ENCODE measurements at regions not wholly inside any gene's neighbourhood (a gene's known extent, or its start where the extent isn't known, plus 50 kb on each side); places are given as distances from the start of the nearest gene placed in this dataset.

- H2AK5ac ChIP-seq (ENCODE audit: low read depth, low read length) = no peak overlapping the region
- no peaks in the 10 kb centered on the region for H3K9me1 ChIP-seq (ENCODE audit: insufficient read depth, low read length)
- no peaks in the 10 kb centered on the region for H3K27me3 ChIP-seq (ENCODE audit: control insufficient read depth, insufficient read depth, low read length)
- no peaks in the 10 kb centered on the region for H3K9me3 ChIP-seq (ENCODE audit: control insufficient read depth, insufficient read depth, low read length)
- no peak overlapping the region for H2BK15ac ChIP-seq (ENCODE audit: low read depth, low read length)
- no peak overlapping the region for H2BK20ac ChIP-seq (ENCODE audit: low read depth, low read length)
- no TSS peak for BruUV-seq (replicated peaks)
- no peak overlapping the region for H3K4ac ChIP-seq (ENCODE audit: low read depth, low read length)
- TF ChIP-seq BHLHE40 (IDR thresholded peaks at IDR 0.05; ENCODE audit: low read depth, low read length) = no peak
- TF ChIP-seq RCOR1 (IDR thresholded peaks at IDR 0.05; ENCODE audit: insufficient replicate concordance, low read length) = no peak
- no peak for TF ChIP-seq MAFK (IDR thresholded peaks at IDR 0.05; ENCODE audit: low read depth, low read length)
- no peak for TF ChIP-seq SMC3 (IDR thresholded peaks at IDR 0.05; ENCODE audit: low read depth, low read length)
- no peak for TF ChIP-seq FOS (IDR thresholded peaks at IDR 0.05; ENCODE audit: low read depth, low read length)
- no peak for TF ChIP-seq CEBPB (IDR thresholded peaks at IDR 0.05; ENCODE audit: low read depth, low read length)
- TF ChIP-seq MXI1 (IDR thresholded peaks at IDR 0.05; ENCODE audit: borderline replicate concordance, low read depth, low read length) = no peak
- no peak for TF ChIP-seq NFE2L2 (IDR thresholded peaks at IDR 0.05; ENCODE audit: low read depth, low read length)
- TF ChIP-seq RFX5 (IDR thresholded peaks at IDR 0.05; ENCODE audit: low read depth, low read length) = no peak
- TF ChIP-seq POLR2A (IDR thresholded peaks at IDR 0.05; ENCODE audit: low read depth, low read length) = no peak
- TF ChIP-seq, protein P1, sequence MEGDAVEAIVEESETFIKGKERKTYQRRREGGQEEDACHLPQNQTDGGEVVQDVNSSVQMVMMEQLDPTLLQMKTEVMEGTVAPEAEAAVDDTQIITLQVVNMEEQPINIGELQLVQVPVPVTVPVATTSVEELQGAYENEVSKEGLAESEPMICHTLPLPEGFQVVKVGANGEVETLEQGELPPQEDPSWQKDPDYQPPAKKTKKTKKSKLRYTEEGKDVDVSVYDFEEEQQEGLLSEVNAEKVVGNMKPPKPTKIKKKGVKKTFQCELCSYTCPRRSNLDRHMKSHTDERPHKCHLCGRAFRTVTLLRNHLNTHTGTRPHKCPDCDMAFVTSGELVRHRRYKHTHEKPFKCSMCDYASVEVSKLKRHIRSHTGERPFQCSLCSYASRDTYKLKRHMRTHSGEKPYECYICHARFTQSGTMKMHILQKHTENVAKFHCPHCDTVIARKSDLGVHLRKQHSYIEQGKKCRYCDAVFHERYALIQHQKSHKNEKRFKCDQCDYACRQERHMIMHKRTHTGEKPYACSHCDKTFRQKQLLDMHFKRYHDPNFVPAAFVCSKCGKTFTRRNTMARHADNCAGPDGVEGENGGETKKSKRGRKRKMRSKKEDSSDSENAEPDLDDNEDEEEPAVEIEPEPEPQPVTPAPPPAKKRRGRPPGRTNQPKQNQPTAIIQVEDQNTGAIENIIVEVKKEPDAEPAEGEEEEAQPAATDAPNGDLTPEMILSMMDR (conservative IDR thresholded peaks at IDR 0.05; ENCODE audit: low read depth, low read length) = no peak
- no peak for TF ChIP-seq MAZ (IDR thresholded peaks at IDR 0.05; ENCODE audit: borderline replicate concordance, low read depth, low read length)
- ATAC-seq (ENCODE audit: low read depth) (no peak), DNase-seq (no peak)
- H3K56ac ChIP-seq (ENCODE audit: extremely low read depth, insufficient read depth, low read length) = no peak overlapping the region
- H4K91ac ChIP-seq (ENCODE audit: insufficient read depth, low read depth, low read length) = no peak overlapping the region
- H3K4me3 ChIP-seq (ENCODE audit: insufficient read depth, low read depth, low read length) = no peak overlapping the region
- no peak overlapping the region for H2BK5ac ChIP-seq (ENCODE audit: low read depth, low read length, poor library complexity, severe bottlenecking)
- no peak overlapping the region for H4K5ac ChIP-seq (ENCODE audit: low read depth, low read length)
- no CpG with 5 or more reads among the region's 3 CpGs for WGBS, 2 experiments (ENCODE audit: extremely low coverage in 2 of 2, insufficient read length in 1 of 2)
- dilution Hi-C loops (cut with HindIII; ENCODE audit: low sequenced_read_pairs, unreplicated experiment) (no loop called here), in situ Hi-C loops (cut with MboI; ENCODE audit: low sequenced_read_pairs) (no loop called here), intact Hi-C loops (cut with micrococcal nuclease) (no loop called here)
- H2BK120ac ChIP-seq (ENCODE audit: low read depth, low read length) = no peak overlapping the region
- no peaks in the 10 kb centered on the region for H3K36me3 ChIP-seq (ENCODE audit: control insufficient read depth, insufficient read depth, low read length)
- H2AK9ac ChIP-seq (replicated peaks; ENCODE audit: low read depth, low read length, poor library complexity) = no peak overlapping the region
- H3K23ac ChIP-seq (ENCODE audit: low read depth, low read length) = no peak overlapping the region
- no peaks in the 10 kb centered on the region for H3K4me1 ChIP-seq (ENCODE audit: control insufficient read depth, insufficient read depth, low read length)
- no peaks in the 10 kb centered on the region for H4K20me1 ChIP-seq (ENCODE audit: insufficient read depth, low read length)
- ChIA-PET CTCF (no interaction called here), POLR2A (ENCODE audit: unreplicated experiment) (no interaction called here)
- no peak overlapping the region for H2AFZ ChIP-seq (replicated peaks; ENCODE audit: low read length, poor library complexity)
- no peak overlapping the region for H3K9ac ChIP-seq (ENCODE audit: low read depth, low read length)
- no peak overlapping the region for H3K14ac ChIP-seq (replicated peaks; ENCODE audit: low read depth, low read length)
- no peak overlapping the region for H3K18ac ChIP-seq (ENCODE audit: low read depth, low read length)
- no peaks in the 10 kb centered on the region for H3K79me1 ChIP-seq (ENCODE audit: low read depth in 1 of 2, low read length in 2 of 2)
- no peak overlapping the region for H3K27ac ChIP-seq (ENCODE audit: insufficient read depth, low read length)
- H3K4me2 ChIP-seq (ENCODE audit: low read depth, low read length) = no peak overlapping the region
- H4K8ac ChIP-seq (ENCODE audit: low read depth in 2 of 2, low read length in 2 of 2) = no peak overlapping the region
These were observed 95.5 kb upstream of the PRLR start for GRCh38 chr5:35325836-35326235.

Measured in IMR-90 (cell line).